ENCODE measurements at regions not wholly inside any gene's neighbourhood (a gene's known extent, or its start where the extent isn't known, plus 50 kb on each side); places are given as distances from the start of the nearest gene placed in this dataset.

- H3K27ac ChIP-seq, result no peak overlapping the region
- H3K4me3 ChIP-seq, result no peak overlapping the region
- no peaks in the 10 kb centered on the region for H3K27me3 ChIP-seq
- no peaks in the 10 kb centered on the region for H3K36me3 ChIP-seq
- WGBS, result 47% methylated on average over 2 of the region's 2 CpGs
- DNase-seq (ENCODE audit: low spot score in 2 of 2), result no peak
- TF ChIP-seq CTCF (IDR thresholded peaks at IDR 0.05) (no peak), EP300 (IDR thresholded peaks at IDR 0.05) (no peak), POLR2AphosphoS5 (IDR thresholded peaks at IDR 0.05) (no peak), POLR2A (IDR thresholded peaks at IDR 0.05) (no peak)
- no peaks in the 10 kb centered on the region for H3K4me1 ChIP-seq
- H3K9me3 ChIP-seq, result no peaks in the 10 kb centered on the region
Measured at GRCh38 chr17:51546114-51546513, 285.8 kb downstream of the UTP18 start.

- no peak for TF ChIP-seq POLR2AphosphoS5 (IDR thresholded peaks at IDR 0.05)
- TF ChIP-seq CTCF (IDR thresholded peaks at IDR 0.05), result no peak
- no peak for TF ChIP-seq EP300 (IDR thresholded peaks at IDR 0.05)
- no peak for TF ChIP-seq POLR2A (IDR thresholded peaks at IDR 0.05)
- 48% methylated on average over 4 of the region's 4 CpGs for WGBS
Measured at GRCh38 chr17:51548125-51548524, 287.8 kb downstream of the UTP18 start.

GRCh38 chr17:51555153-51555552 is 294.8 kb downstream of the UTP18 start:
- WGBS, result 92% methylated on average over 1 of the region's 1 CpG
- H3K4me1 ChIP-seq, result no peaks in the 10 kb centered on the region
- no peak overlapping the region for H3K27ac ChIP-seq
- no peak for DNase-seq (ENCODE audit: low spot score in 2 of 2)
- TF ChIP-seq EP300 (IDR thresholded peaks at IDR 0.05) (no peak), POLR2A (IDR thresholded peaks at IDR 0.05) (no peak), POLR2AphosphoS5 (IDR thresholded peaks at IDR 0.05) (no peak), CTCF (IDR thresholded peaks at IDR 0.05) (no peak)
- H3K27me3 ChIP-seq, result no peaks in the 10 kb centered on the region
- H3K4me3 ChIP-seq, result no peak overlapping the region
- no peaks in the 10 kb centered on the region for H3K9me3 ChIP-seq
- H3K36me3 ChIP-seq, result no peaks in the 10 kb centered on the region

More at GRCh38 chr17:51548125-51548524, 287.8 kb downstream of the UTP18 start:
- H3K27ac ChIP-seq, result no peak overlapping the region
- H3K27me3 ChIP-seq, result no peaks in the 10 kb centered on the region
- no peak for DNase-seq (ENCODE audit: low spot score in 2 of 2)
- H3K4me1 ChIP-seq, result no peaks in the 10 kb centered on the region
- no peak overlapping the region for H3K4me3 ChIP-seq
- no peaks in the 10 kb centered on the region for H3K9me3 ChIP-seq
- no peaks in the 10 kb centered on the region for H3K36me3 ChIP-seq

GRCh38 chr17:51559778-51560177 is 299.4 kb downstream of the UTP18 start:
- no peak for DNase-seq (ENCODE audit: low spot score in 2 of 2)
- no peak overlapping the region for H3K4me3 ChIP-seq
- H3K9me3 ChIP-seq, result no peaks in the 10 kb centered on the region
- no peak for TF ChIP-seq POLR2AphosphoS5 (IDR thresholded peaks at IDR 0.05)
- no peak for TF ChIP-seq CTCF (IDR thresholded peaks at IDR 0.05)
- no peak for TF ChIP-seq EP300 (IDR thresholded peaks at IDR 0.05)
- TF ChIP-seq POLR2A (IDR thresholded peaks at IDR 0.05), result no peak
- WGBS, result 60% methylated on average over 3 of the region's 3 CpGs
- no peaks in the 10 kb centered on the region for H3K36me3 ChIP-seq
- peaks cover 7% of the 10 kb centered on the region for H3K27me3 ChIP-seq
- no peaks in the 10 kb centered on the region for H3K4me1 ChIP-seq
- H3K27ac ChIP-seq, result no peak overlapping the region

- no peak overlapping the region for H3K27ac ChIP-seq
- H3K4me3 ChIP-seq, result no peak overlapping the region
- TF ChIP-seq POLR2A (IDR thresholded peaks at IDR 0.05) (no peak), POLR2AphosphoS5 (IDR thresholded peaks at IDR 0.05) (no peak)
- H3K27me3 ChIP-seq, result peaks cover 8% of the 10 kb centered on the region
- H3K36me3 ChIP-seq, result no peaks in the 10 kb centered on the region
- H3K4me1 ChIP-seq, result no peaks in the 10 kb centered on the region
- no peak for DNase-seq (ENCODE audit: low spot score in 2 of 2)
- no peaks in the 10 kb centered on the region for H3K9me3 ChIP-seq
Measured at GRCh38 chr17:51560398-51560797, 300.1 kb downstream of the UTP18 start.

GRCh38 chr17:51563961-51564360 is 303.6 kb downstream of the UTP18 start:
- DNase-seq (ENCODE audit: low spot score in 2 of 2), result no peak
- no peak overlapping the region for H3K27ac ChIP-seq
- TF ChIP-seq POLR2AphosphoS5 (IDR thresholded peaks at IDR 0.05) (no peak), POLR2A (IDR thresholded peaks at IDR 0.05) (no peak), EP300 (IDR thresholded peaks at IDR 0.05) (no peak), CTCF (IDR thresholded peaks at IDR 0.05) (no peak)
- no peaks in the 10 kb centered on the region for H3K4me1 ChIP-seq
- no peaks in the 10 kb centered on the region for H3K36me3 ChIP-seq
- 73% methylated on average over 3 of the region's 3 CpGs for WGBS
- H3K9me3 ChIP-seq, result no peaks in the 10 kb centered on the region
- H3K4me3 ChIP-seq, result no peak overlapping the region
- peaks cover 8% of the 10 kb centered on the region for H3K27me3 ChIP-seq
